Occipital lobe (tissue), 1 donor: ENCODE measurements at regions not wholly inside any gene's neighbourhood (a gene's known extent, or its start where the extent isn't known, plus 50 kb on each side); places are given as distances from the start of the nearest gene placed in this dataset.

Experiments
- DNase-seq: peaks from one replicate; lab custom pipeline; 2025; lab: John Stamatoyannopoulos, UW

GRCh38 chr1:209319549-209319948 lies 264.0 kb upstream of the CAMK1G start:
- no peak for DNase-seq

- DNase-seq = no peak
Observed at GRCh38 chr1:209323743-209324142, 259.8 kb upstream of the CAMK1G start.

- DNase-seq = no peak
Observed at GRCh38 chr1:209324901-209325871, 258.3 kb upstream of the CAMK1G start.

- no peak for DNase-seq
Observed at GRCh38 chr1:209326076-209326475, 257.4 kb upstream of the CAMK1G start.

GRCh38 chr1:209326831-209327230 lies 256.7 kb upstream of the CAMK1G start:
- DNase-seq = no peak

GRCh38 chr1:209328196-209328595 lies 255.3 kb upstream of the CAMK1G start:
- DNase-seq = no peak

GRCh38 chr1:209335178-209335577 lies 248.3 kb upstream of the CAMK1G start:
- DNase-seq = no peak

GRCh38 chr1:209341146-209341545 lies 242.4 kb upstream of the CAMK1G start:
- no peak for DNase-seq

- DNase-seq = no peak
Observed at GRCh38 chr1:209341673-209342420, 241.7 kb upstream of the CAMK1G start.

- no peak for DNase-seq
Observed at GRCh38 chr1:209342441-209343175, 240.9 kb upstream of the CAMK1G start.

GRCh38 chr1:209343511-209343910 lies 240.0 kb upstream of the CAMK1G start:
- no peak for DNase-seq

GRCh38 chr1:209344156-209344555 lies 239.4 kb upstream of the CAMK1G start:
- DNase-seq = no peak

- DNase-seq = no peak
Observed at GRCh38 chr1:209349363-209350308, 233.9 kb upstream of the CAMK1G start.

- DNase-seq = no peak
Observed at GRCh38 chr1:209353053-209353452, 230.5 kb upstream of the CAMK1G start.

GRCh38 chr1:209354111-209354839 lies 229.2 kb upstream of the CAMK1G start:
- peak; percentile 71 for DNase-seq

- no peak for DNase-seq
Observed at GRCh38 chr1:209354840-209355165, 228.7 kb upstream of the CAMK1G start.

- no peak for DNase-seq
Observed at GRCh38 chr1:209355415-209355814, 228.1 kb upstream of the CAMK1G start.

- no peak for DNase-seq
Observed at GRCh38 chr1:209356976-209357377, 226.5 kb upstream of the CAMK1G start.

- DNase-seq = peak; percentile 33
Observed at GRCh38 chr1:209363112-209363511, 220.4 kb upstream of the CAMK1G start.

GRCh38 chr1:209364716-209365115 lies 218.8 kb upstream of the CAMK1G start:
- no peak for DNase-seq
